Liver (tissue), 3 donors: ENCODE measurements at regions not wholly inside any gene's neighbourhood (a gene's known extent, or its start where the extent isn't known, plus 50 kb on each side); places are given as distances from the start of the nearest gene placed in this dataset.

ENCODE experiments used
- GABPA ChIP-seq, 2 donors: IDR thresholded peaks in 1 of 2; conservative IDR thresholded peaks in 1 of 2; 2 replicates each; pipeline ENCODE4 v1.6.1; 2016; ENCODE audit warnings: antibody characterized with exemption in 2 of 2, mild to moderate bottlenecking in 1 of 2, moderate library complexity in 1 of 2
- JUND ChIP-seq, 2 donors: IDR thresholded peaks; 2 replicates each; pipeline ENCODE4 v1.6.1; 2016; ENCODE audit warnings: antibody characterized with exemption in 2 of 2
- TF ChIP-seq, protein P1 (sequence below): fragments of 150-350 bp; IDR thresholded peaks from 2 replicates; pipeline ENCODE4 v1.5.1; 2017; ENCODE audit warnings: improper control_type of control experiment, low read depth, low read length; ENCODE audit not compliant: missing input control
- donor health status: healthy.
- donor health status: healthy.

DNA sequence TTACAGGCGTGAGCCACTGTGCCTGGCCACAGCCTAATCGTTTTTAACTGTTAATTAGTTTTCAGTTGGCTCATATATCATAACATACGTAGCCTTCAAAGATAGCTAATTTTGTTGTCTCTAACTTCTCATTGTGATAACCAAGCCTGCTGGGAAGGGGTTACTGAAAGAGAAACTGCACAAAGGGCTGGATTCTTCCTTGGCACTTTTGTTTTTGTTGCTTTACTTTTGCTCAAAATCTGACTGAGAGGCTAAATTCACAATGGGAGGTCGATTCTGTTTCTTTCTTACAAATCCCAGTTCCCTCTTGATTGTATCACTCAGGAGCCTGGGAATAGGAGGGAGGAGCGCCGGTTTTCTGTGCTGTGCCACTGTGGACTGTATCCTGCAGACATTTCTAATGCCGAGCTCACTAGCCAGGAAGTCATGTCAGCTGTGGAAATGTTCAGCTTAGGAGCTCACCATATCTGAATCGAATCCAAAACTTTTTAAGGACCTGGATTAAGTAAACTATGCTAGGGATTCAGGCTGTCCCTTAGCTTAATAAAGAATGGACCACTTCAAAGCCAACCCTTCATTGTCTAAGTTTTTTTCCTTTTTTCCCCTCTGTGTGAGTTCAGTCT, 120.5 kb upstream of the FAT1 start:
- TF ChIP-seq, protein P1, sequence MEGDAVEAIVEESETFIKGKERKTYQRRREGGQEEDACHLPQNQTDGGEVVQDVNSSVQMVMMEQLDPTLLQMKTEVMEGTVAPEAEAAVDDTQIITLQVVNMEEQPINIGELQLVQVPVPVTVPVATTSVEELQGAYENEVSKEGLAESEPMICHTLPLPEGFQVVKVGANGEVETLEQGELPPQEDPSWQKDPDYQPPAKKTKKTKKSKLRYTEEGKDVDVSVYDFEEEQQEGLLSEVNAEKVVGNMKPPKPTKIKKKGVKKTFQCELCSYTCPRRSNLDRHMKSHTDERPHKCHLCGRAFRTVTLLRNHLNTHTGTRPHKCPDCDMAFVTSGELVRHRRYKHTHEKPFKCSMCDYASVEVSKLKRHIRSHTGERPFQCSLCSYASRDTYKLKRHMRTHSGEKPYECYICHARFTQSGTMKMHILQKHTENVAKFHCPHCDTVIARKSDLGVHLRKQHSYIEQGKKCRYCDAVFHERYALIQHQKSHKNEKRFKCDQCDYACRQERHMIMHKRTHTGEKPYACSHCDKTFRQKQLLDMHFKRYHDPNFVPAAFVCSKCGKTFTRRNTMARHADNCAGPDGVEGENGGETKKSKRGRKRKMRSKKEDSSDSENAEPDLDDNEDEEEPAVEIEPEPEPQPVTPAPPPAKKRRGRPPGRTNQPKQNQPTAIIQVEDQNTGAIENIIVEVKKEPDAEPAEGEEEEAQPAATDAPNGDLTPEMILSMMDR, result no peak
- no peak for TF ChIP-seq JUND (IDR thresholded peaks at IDR 0.05)
- TF ChIP-seq GABPA (IDR thresholded peaks at IDR 0.05 in 1 of 2, conservative IDR thresholded peaks at IDR 0.05 in 1 of 2), result no peak
